GM23338 (cell line): ENCODE measurements at regions not wholly inside any gene's neighbourhood (a gene's known extent, or its start where the extent isn't known, plus 50 kb on each side); places are given as distances from the start of the nearest gene placed in this dataset.

Experiments
- ATAC-seq: fragments of 200-7000 bp; cut with Tn5 transposase; 3 replicates; pipeline ENCODE4 v1.9.1; 2020
- DNase-seq: peaks from one replicate; pipeline ENCODE4 v3.0.0-alpha.2; 2015; ENCODE audit warnings: low spot score
- H2AFZ ChIP-seq: fragments of 200-600 bp; sonication (generic); 2 replicates; pipeline ENCODE4 v1.8.0; 2016; ENCODE audit warnings: antibody characterized with exemption, mild to moderate bottlenecking, moderate library complexity
- H3F3A ChIP-seq: fragments of 200-600 bp; sonication (generic); replicated peaks from 2 replicates; pipeline ENCODE4 v1.8.0; 2017; ENCODE audit warnings: antibody characterized with exemption, mixed run types, low read depth
- H3K27ac ChIP-seq: fragments of 200-600 bp; sonication (generic); 2 replicates; pipeline ENCODE4 v1.6.1; 2016; ENCODE audit warnings: low read depth
- H3K27me3 ChIP-seq: fragments of 200-600 bp; sonication (generic); 2 replicates; pipeline ENCODE4 v1.8.0; 2016; ENCODE audit warnings: mild to moderate bottlenecking, mixed run types, moderate library complexity; ENCODE audit not compliant: insufficient read depth
- H3K36me3 ChIP-seq: fragments of 200-600 bp; sonication (generic); 2 replicates; pipeline ENCODE4 v1.8.0; 2016; ENCODE audit warnings: mild to moderate bottlenecking; ENCODE audit not compliant: insufficient read depth
- H3K4me1 ChIP-seq: fragments of 200-600 bp; sonication (generic); 2 replicates; pipeline ENCODE4 v1.8.0; 2016; ENCODE audit warnings: mild to moderate bottlenecking, moderate library complexity; ENCODE audit not compliant: insufficient read depth
- H3K4me2 ChIP-seq: fragments of 200-600 bp; sonication (generic); 2 replicates; pipeline ENCODE4 v1.7.1; 2017; ENCODE audit warnings: mixed run types
- H3K4me3 ChIP-seq: fragments of 200-600 bp; sonication (generic); 2 replicates; pipeline ENCODE4 v1.6.1; 2016; ENCODE audit warnings: mixed run types
- H3K79me2 ChIP-seq: fragments of 200-600 bp; sonication (generic); replicated peaks from 2 replicates; pipeline ENCODE4 v1.8.0; 2017; ENCODE audit warnings: mild to moderate bottlenecking; ENCODE audit not compliant: insufficient read depth
- H3K9me2 ChIP-seq: fragments of 200-600 bp; sonication (generic); 2 replicates; pipeline ENCODE4 v1.8.0; 2017; ENCODE audit not compliant: insufficient read depth
- H4K20me1 ChIP-seq: fragments of 200-600 bp; sonication (generic); replicated peaks from 2 replicates; pipeline ENCODE4 v1.8.0; 2017; ENCODE audit warnings: mild to moderate bottlenecking; ENCODE audit not compliant: insufficient read depth
- H3K27ac Mint-ChIP-seq: 2 replicates; pipeline ENCODE4 v1.8.0; 2020; ENCODE audit warnings: inconsistent platforms, mild to moderate bottlenecking, moderate library complexity, mixed read lengths
- H3K27me3 Mint-ChIP-seq: 3 replicates; pipeline ENCODE4 v1.8.0; 2022; ENCODE audit warnings: low read depth, mild to moderate bottlenecking, moderate library complexity, mixed read lengths, inconsistent platforms; ENCODE audit not compliant: insufficient read depth, poor library complexity
- H3K36me3 Mint-ChIP-seq: 3 replicates; pipeline ENCODE4 v1.8.0; 2021; ENCODE audit warnings: low read depth, mild to moderate bottlenecking, inconsistent platforms, moderate library complexity, mixed read lengths
- H3K4me1 Mint-ChIP-seq: 3 replicates; pipeline ENCODE4 v1.8.0; 2020; ENCODE audit warnings: mild to moderate bottlenecking, inconsistent platforms, mixed read lengths
- H3K4me3 Mint-ChIP-seq: 3 replicates; pipeline ENCODE4 v1.8.0; 2021; ENCODE audit warnings: moderate library complexity, mild to moderate bottlenecking, inconsistent platforms, mixed read lengths
- H3K9me3 Mint-ChIP-seq: 3 replicates; pipeline ENCODE4 v1.8.0; 2020; ENCODE audit warnings: moderate library complexity, mild to moderate bottlenecking, inconsistent platforms, mixed read lengths
- CREB1 ChIP-seq: fragments of 250-450 bp; sonication (Bioruptor Pico); IDR thresholded peaks from 2 replicates; pipeline ENCODE4 v1.5.0; 2020; ENCODE audit warnings: low read depth, mild to moderate bottlenecking, moderate library complexity
- CTCF ChIP-seq, 2 experiments: fragments of 200-600 bp in 1 of 2; sonication (generic) in 1 of 2; conservative IDR thresholded peaks; 2 replicates each; pipeline versions ENCODE4 v1.5.1 to v1.6.1; 2016 to 2017; ENCODE audit warnings: antibody characterized with exemption in 2 of 2, low read depth in 2 of 2, mild to moderate bottlenecking in 2 of 2, moderate library complexity in 1 of 2
- ETS1 ChIP-seq: IDR thresholded peaks from 2 replicates; pipeline ENCODE4 v1.6.1; 2016; ENCODE audit warnings: antibody characterized with exemption
- EZH2 ChIP-seq: fragments of 200-600 bp; sonication (generic); IDR thresholded peaks from one replicate; pipeline ENCODE4 v1.8.0; 2017; ENCODE audit warnings: antibody characterized with exemption, mild to moderate bottlenecking, low read depth; ENCODE audit not compliant: unreplicated experiment
- EZH2phosphoT487 ChIP-seq: fragments of 200-600 bp; sonication (generic); IDR thresholded peaks from one replicate; pipeline ENCODE4 v1.8.1; 2018; ENCODE audit warnings: antibody characterized with exemption; ENCODE audit not compliant: unreplicated experiment
- JUNB ChIP-seq: IDR thresholded peaks from one replicate; pipeline ENCODE4 v1.6.1; 2016; ENCODE audit warnings: antibody characterized with exemption; ENCODE audit not compliant: unreplicated experiment
- NANOG ChIP-seq: IDR thresholded peaks from 2 replicates; pipeline ENCODE4 v1.6.1; 2016; ENCODE audit warnings: antibody characterized with exemption, borderline replicate concordance
- POLR2AphosphoS5 ChIP-seq: IDR thresholded peaks from 2 replicates; pipeline ENCODE4 v1.6.1; 2016; ENCODE audit warnings: antibody characterized with exemption, low read depth
- REST ChIP-seq: IDR thresholded peaks from one replicate; pipeline ENCODE4 v1.6.1; 2018; ENCODE audit warnings: antibody characterized with exemption; ENCODE audit not compliant: unreplicated experiment
- STAT1 ChIP-seq: IDR thresholded peaks from one replicate; pipeline ENCODE4 v1.6.1; 2016; ENCODE audit warnings: antibody characterized with exemption; ENCODE audit not compliant: unreplicated experiment
- ZNF114 ChIP-seq: fragments of 250-450 bp; sonication (Bioruptor Pico); IDR thresholded peaks from 2 replicates; pipeline ENCODE4 v1.5.0; 2020; ENCODE audit warnings: mild to moderate bottlenecking, moderate library complexity
- ZNF331 ChIP-seq: fragments of 250-450 bp; sonication (Bioruptor Pico); IDR thresholded peaks from 2 replicates; pipeline ENCODE4 v1.5.0; 2020; ENCODE audit warnings: low read depth, mild to moderate bottlenecking, moderate library complexity
- ZNF462 ChIP-seq: fragments of 250-450 bp; sonication (Bioruptor Pico); IDR thresholded peaks from 2 replicates; pipeline ENCODE4 v1.5.0; 2020; ENCODE audit warnings: mild to moderate bottlenecking, moderate library complexity

GRCh38 chr4:1583051-1583785 lies 100.9 kb downstream of the FAM53A start (continued):
- TF ChIP-seq EZH2phosphoT487, result no peak

DNA sequence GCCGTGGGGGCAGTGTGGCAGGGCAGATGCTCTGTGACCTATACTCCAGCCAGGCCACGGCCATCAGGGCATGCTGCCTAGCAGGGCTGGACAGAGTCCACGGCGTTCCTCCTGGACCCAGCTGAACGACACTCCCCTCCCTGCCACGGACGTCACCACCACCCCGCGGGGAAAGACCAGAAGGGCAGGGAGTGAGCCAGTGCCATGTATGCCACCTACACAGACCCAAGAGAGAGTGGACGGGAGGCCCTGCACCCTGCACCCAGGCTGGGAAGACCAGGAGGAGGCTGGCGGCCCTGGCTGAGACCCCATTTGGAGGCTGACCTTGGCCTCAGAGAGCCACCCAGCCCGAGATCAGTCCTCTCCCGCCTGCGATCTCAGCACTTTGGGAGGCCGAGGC lies 101.9 kb downstream of the FAM53A start:
- no peak overlapping the region for H3K27ac ChIP-seq
- H3K36me3 Mint-ChIP-seq, result no peaks in the 10 kb centered on the region; the same call in 2 of the 3 replicates

More for the DNA sequence above, 101.9 kb downstream of the FAM53A start:
- peaks cover 6% of the 10 kb centered on the region; the same call in 1 of the 2 replicates for H3F3A ChIP-seq
- no peak overlapping the region for H3K4me3 ChIP-seq
- TF ChIP-seq POLR2AphosphoS5 (no peak), CREB1 (CRISPR knock-in tag) (no peak), EZH2phosphoT487 (no peak), ZNF114 (CRISPR knock-in tag) (no peak), JUNB (no peak), STAT1 (no peak), REST (no peak), ETS1 (no peak), EZH2 (no peak), ZNF462 (CRISPR knock-in tag) (no peak), CTCF (conservative IDR thresholded peaks at IDR 0.05; ENCODE audit: low read depth in 2 of 2) (no peak), NANOG (no peak), ZNF331 (CRISPR knock-in tag) (no peak)
- no peaks in the 10 kb centered on the region for H3K9me2 ChIP-seq
- Mint-ChIP-seq H3K4me1 (peaks cover 8% of the 10 kb centered on the region), H3K27me3 (peaks cover 15% of the 10 kb centered on the region), H3K9me3 (peaks cover 8% of the 10 kb centered on the region), H3K4me3 (no peak overlapping the region), H3K27ac (no peak overlapping the region)
- DNase-seq (no peak), ATAC-seq (no peak)
- H3K4me1 ChIP-seq, result peaks cover 9% of the 10 kb centered on the region
- H3K36me3 ChIP-seq, result no peaks in the 10 kb centered on the region
- peaks cover 10% of the 10 kb centered on the region for H3K27me3 ChIP-seq
- no peaks in the 10 kb centered on the region for H3K79me2 ChIP-seq
- H3K4me2 ChIP-seq, result no peak overlapping the region
- H4K20me1 ChIP-seq, result no peaks in the 10 kb centered on the region
- no peak overlapping the region for H2AFZ ChIP-seq
